Activated B cell treated with CpG ODN at 0.5 μM for 24 hours (primary cell): ENCODE measurements at regions not wholly inside any gene's neighbourhood (a gene's known extent, or its start where the extent isn't known, plus 50 kb on each side); places are given as distances from the start of the nearest gene placed in this dataset.

Experiments
- ATAC-seq: fragments of 200-7000 bp; cut with Tn5 transposase; one replicate; pipeline ENCODE4 v1.10.0; 2021; ENCODE audit warnings: low read depth, mild to moderate bottlenecking, moderate library complexity
- CTCF ChIA-PET: fragments of 350-600 bp; sonication (Branson Sonifier 250); formaldehyde crosslinking; loops from one replicate; lab custom pipeline; 2021; ENCODE audit warnings: antibody characterized with exemption; lab: Charles Lee
- POLR2A ChIA-PET: fragments of 350-600 bp; sonication (Branson Sonifier 250); formaldehyde crosslinking; loops from one replicate; lab custom pipeline; 2021; ENCODE audit warnings: antibody characterized with exemption; lab: Charles Lee
- DNase-seq: peaks from one replicate; pipeline ENCODE4 v3.0.0; 2022
- H3K27ac Mint-ChIP-seq: one replicate; pipeline ENCODE4 v1.8.0; 2020; ENCODE audit warnings: mixed read lengths
- H3K27me3 Mint-ChIP-seq: one replicate; pipeline ENCODE4 v1.8.0; 2021; ENCODE audit warnings: mixed read lengths
- H3K36me3 Mint-ChIP-seq: one replicate; pipeline ENCODE4 v1.8.0; 2021; ENCODE audit warnings: low read depth, mixed read lengths
- H3K4me1 Mint-ChIP-seq: one replicate; pipeline ENCODE4 v1.8.0; 2021; ENCODE audit warnings: mixed read lengths
- H3K4me3 Mint-ChIP-seq: one replicate; pipeline ENCODE4 v1.8.0; 2020; ENCODE audit warnings: mild to moderate bottlenecking, mixed read lengths
- H3K9me3 Mint-ChIP-seq: one replicate; pipeline ENCODE4 v1.8.0; 2020; ENCODE audit warnings: mixed read lengths
- CTCF ChIP-seq: fragments of 200-600 bp; IDR thresholded peaks from one replicate; pipeline ENCODE4 v1.8.0; 2022; ENCODE audit warnings: antibody characterized with exemption, mild to moderate bottlenecking
- intact Hi-C: fragments of 100-400 bp; cut with micrococcal nuclease; formaldehyde crosslinking; loops from one replicate; pipeline ENCODE4 v1.15.1; 2024

GRCh38 chr2:190809876-190810525, 70.6 kb upstream of the GLS start:
- ChIA-PET POLR2A (no interaction called here), CTCF (no interaction called here)
- Mint-ChIP-seq H3K4me1 (peaks cover 9% of the 10 kb centered on the region), H3K4me3 (no peak overlapping the region), H3K27ac (no peak overlapping the region), H3K9me3 (no peaks in the 10 kb centered on the region), H3K27me3 (no peaks in the 10 kb centered on the region), H3K36me3 (no peaks in the 10 kb centered on the region)
- ATAC-seq (no peak), DNase-seq (no peak)
- intact Hi-C loops: no loop called here
- no peak for TF ChIP-seq CTCF

GRCh38 chr2:190810981-190811587, 69.5 kb upstream of the GLS start:
- ChIA-PET POLR2A (no interaction called here), CTCF (no interaction called here)
- Mint-ChIP-seq H3K4me3 (no peak overlapping the region), H3K27me3 (no peaks in the 10 kb centered on the region), H3K36me3 (no peaks in the 10 kb centered on the region), H3K4me1 (peaks cover 9% of the 10 kb centered on the region), H3K27ac (no peak overlapping the region), H3K9me3 (no peaks in the 10 kb centered on the region)
- ATAC-seq (no peak), DNase-seq (no peak)
- intact Hi-C loops: no loop called here
- TF ChIP-seq CTCF: no peak

DNA sequence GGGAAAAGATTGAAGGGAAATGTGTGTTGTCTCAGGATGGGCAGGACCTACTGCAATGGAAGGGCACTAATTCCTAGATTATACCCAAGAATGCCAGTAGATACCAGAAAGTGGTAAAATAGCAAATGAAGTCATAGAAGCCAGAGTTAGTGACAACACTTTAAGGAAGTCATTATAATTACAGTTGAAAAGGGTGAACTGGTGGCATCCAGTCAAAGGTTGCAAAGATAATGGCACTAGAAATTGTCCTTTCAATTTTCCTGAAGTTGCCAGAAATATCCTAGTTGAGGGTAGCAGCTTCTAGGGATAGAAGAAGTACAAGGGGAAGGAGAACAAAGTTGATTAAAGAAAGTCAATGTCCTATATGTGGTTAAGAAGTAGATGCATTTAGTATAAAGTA, 68.8 kb upstream of the GLS start:
- Mint-ChIP-seq H3K27me3 (no peaks in the 10 kb centered on the region), H3K36me3 (no peaks in the 10 kb centered on the region), H3K27ac (no peak overlapping the region), H3K4me3 (no peak overlapping the region), H3K4me1 (peaks cover 9% of the 10 kb centered on the region), H3K9me3 (no peaks in the 10 kb centered on the region)
- CTCF ChIA-PET: no interaction called here
- DNase-seq (no peak), ATAC-seq (no peak)
- TF ChIP-seq CTCF: no peak
- POLR2A ChIA-PET: no interaction called here
- intact Hi-C loops: no loop called here

GRCh38 chr2:190812506-190813294, 67.9 kb upstream of the GLS start:
- CTCF ChIA-PET: no interaction called here
- peaks cover 4% of the 10 kb centered on the region for H3K4me1 Mint-ChIP-seq

More at GRCh38 chr2:190812506-190813294, 67.9 kb upstream of the GLS start:
- Mint-ChIP-seq H3K27me3 (no peaks in the 10 kb centered on the region), H3K9me3 (no peaks in the 10 kb centered on the region), H3K27ac (no peak overlapping the region), H3K36me3 (no peaks in the 10 kb centered on the region), H3K4me3 (no peak overlapping the region)
- POLR2A ChIA-PET: no interaction called here
- intact Hi-C loops: no loop called here
- DNase-seq: no peak
- ATAC-seq: no peak
- TF ChIP-seq CTCF: no peak
